Suprapubic skin (tissue), 4 donors: ENCODE measurements at regions not wholly inside any gene's neighbourhood (a gene's known extent, or its start where the extent isn't known, plus 50 kb on each side); places are given as distances from the start of the nearest gene placed in this dataset.

Source experiments
- DNase-seq, 2 donors: peaks; one replicate each; pipeline ENCODE4 v3.0.0-alpha.2; 2019; ENCODE audit warnings: low spot score in 2 of 2
- H3K27ac ChIP-seq: fragments of 200-600 bp; sonication (generic); one replicate; pipeline ENCODE4 v1.5.1; 2019
- H3K27me3 ChIP-seq: fragments of 200-600 bp; sonication (generic); one replicate; pipeline ENCODE4 v1.5.1; 2019
- H3K36me3 ChIP-seq: fragments of 200-600 bp; sonication (generic); one replicate; pipeline ENCODE4 v1.5.1; 2019
- H3K4me1 ChIP-seq: fragments of 200-600 bp; sonication (generic); one replicate; pipeline ENCODE4 v1.5.1; 2019
- H3K4me3 ChIP-seq: fragments of 200-600 bp; sonication (generic); one replicate; pipeline ENCODE4 v1.5.1; 2019; ENCODE audit warnings: mild to moderate bottlenecking
- H3K9me3 ChIP-seq: fragments of 200-600 bp; sonication (generic); one replicate; pipeline ENCODE4 v1.5.1; 2019
- EP300 ChIP-seq: sonication (generic); formaldehyde crosslinking; IDR thresholded peaks from one replicate; pipeline ENCODE4 v1.6.1; 2017; ENCODE audit warnings: antibody characterized with exemption
- POLR2A ChIP-seq, 2 donors: fragments of 450-650 bp; IDR thresholded peaks; one replicate each; pipeline ENCODE4 v1.6.1; 2017; ENCODE audit warnings: antibody characterized with exemption in 2 of 2, mild to moderate bottlenecking in 2 of 2, moderate library complexity in 2 of 2
- POLR2AphosphoS5 ChIP-seq, 3 donors: sonication (generic); formaldehyde crosslinking; IDR thresholded peaks; one replicate each; pipeline ENCODE4 v1.6.1; 2017; ENCODE audit warnings: antibody characterized with exemption in 3 of 3
- WGBS: methylation state at CpG from one replicate; pipeline ENCODE4 v1.1.5; 2018; 5-methylcytosine and 5-hydroxymethylcytosine counted together
- TF ChIP-seq, protein P1 (sequence below), 2 donors: fragments of 200-600 bp in 1 of 2; fragments of 450-650 bp in 1 of 2; sonication (generic) in 1 of 2; IDR thresholded peaks; one replicate each; pipeline ENCODE4 v1.5.1; 2016 to 2019; ENCODE audit warnings: antibody characterized with exemption in 2 of 2, mild to moderate bottlenecking in 1 of 2, moderate library complexity in 1 of 2

- no peak overlapping the region for H3K27ac ChIP-seq
- H3K27me3 ChIP-seq, result no peaks in the 10 kb centered on the region
- no peak overlapping the region for H3K4me3 ChIP-seq
- no peak for TF ChIP-seq POLR2A (IDR thresholded peaks at IDR 0.05)
- TF ChIP-seq, protein P1, sequence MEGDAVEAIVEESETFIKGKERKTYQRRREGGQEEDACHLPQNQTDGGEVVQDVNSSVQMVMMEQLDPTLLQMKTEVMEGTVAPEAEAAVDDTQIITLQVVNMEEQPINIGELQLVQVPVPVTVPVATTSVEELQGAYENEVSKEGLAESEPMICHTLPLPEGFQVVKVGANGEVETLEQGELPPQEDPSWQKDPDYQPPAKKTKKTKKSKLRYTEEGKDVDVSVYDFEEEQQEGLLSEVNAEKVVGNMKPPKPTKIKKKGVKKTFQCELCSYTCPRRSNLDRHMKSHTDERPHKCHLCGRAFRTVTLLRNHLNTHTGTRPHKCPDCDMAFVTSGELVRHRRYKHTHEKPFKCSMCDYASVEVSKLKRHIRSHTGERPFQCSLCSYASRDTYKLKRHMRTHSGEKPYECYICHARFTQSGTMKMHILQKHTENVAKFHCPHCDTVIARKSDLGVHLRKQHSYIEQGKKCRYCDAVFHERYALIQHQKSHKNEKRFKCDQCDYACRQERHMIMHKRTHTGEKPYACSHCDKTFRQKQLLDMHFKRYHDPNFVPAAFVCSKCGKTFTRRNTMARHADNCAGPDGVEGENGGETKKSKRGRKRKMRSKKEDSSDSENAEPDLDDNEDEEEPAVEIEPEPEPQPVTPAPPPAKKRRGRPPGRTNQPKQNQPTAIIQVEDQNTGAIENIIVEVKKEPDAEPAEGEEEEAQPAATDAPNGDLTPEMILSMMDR (IDR thresholded peaks at IDR 0.05), result peak in 1 of 2 donors; percentile 84
- no peak for DNase-seq
- H3K36me3 ChIP-seq, result no peaks in the 10 kb centered on the region
- H3K9me3 ChIP-seq, result no peaks in the 10 kb centered on the region
- 60% methylated on average over 2 of the region's 2 CpGs for WGBS
- no peaks in the 10 kb centered on the region for H3K4me1 ChIP-seq
These were observed 135.1 kb upstream of the RASGRP1 start for GRCh38 chr15:38699633-38700230.

- H3K27me3 ChIP-seq, result no peaks in the 10 kb centered on the region
- H3K36me3 ChIP-seq, result no peaks in the 10 kb centered on the region
- no peak for DNase-seq
- no peak overlapping the region for H3K4me3 ChIP-seq
- H3K9me3 ChIP-seq, result no peaks in the 10 kb centered on the region
- TF ChIP-seq POLR2AphosphoS5 (IDR thresholded peaks at IDR 0.05), result no peak
- TF ChIP-seq POLR2A (IDR thresholded peaks at IDR 0.05), result no peak
- TF ChIP-seq, protein P1 (IDR thresholded peaks at IDR 0.05), result no peak
- no peak for TF ChIP-seq EP300
- 88% methylated on average over 5 of the region's 5 CpGs for WGBS
- no peaks in the 10 kb centered on the region for H3K4me1 ChIP-seq
- no peak overlapping the region for H3K27ac ChIP-seq
These were observed 136.5 kb upstream of the RASGRP1 start for GRCh38 chr15:38701149-38701548.

GRCh38 chr15:38702178-38702912 is 137.7 kb upstream of the RASGRP1 start:
- H3K27ac ChIP-seq, result no peak overlapping the region
- H3K27me3 ChIP-seq, result no peaks in the 10 kb centered on the region
- H3K4me1 ChIP-seq, result no peaks in the 10 kb centered on the region
- H3K4me3 ChIP-seq, result no peak overlapping the region
- no peaks in the 10 kb centered on the region for H3K9me3 ChIP-seq
- TF ChIP-seq EP300, result no peak
- TF ChIP-seq POLR2A (IDR thresholded peaks at IDR 0.05), result no peak
- TF ChIP-seq POLR2AphosphoS5 (IDR thresholded peaks at IDR 0.05), result no peak
- TF ChIP-seq, protein P1 (IDR thresholded peaks at IDR 0.05), result no peak
- DNase-seq, result no peak
- WGBS, result 64% methylated on average over 3 of the region's 3 CpGs
- H3K36me3 ChIP-seq, result no peaks in the 10 kb centered on the region

GRCh38 chr15:38705436-38706219 is 141.0 kb upstream of the RASGRP1 start:
- TF ChIP-seq, protein P1 (IDR thresholded peaks at IDR 0.05), result no peak
- no peak for TF ChIP-seq POLR2A (IDR thresholded peaks at IDR 0.05)
- no peak for TF ChIP-seq EP300
- no peak for TF ChIP-seq POLR2AphosphoS5 (IDR thresholded peaks at IDR 0.05)
- Histone ChIP-seq H3K9me3 (no peaks in the 10 kb centered on the region), H3K4me1 (no peaks in the 10 kb centered on the region), H3K4me3 (no peak overlapping the region), H3K36me3 (no peaks in the 10 kb centered on the region), H3K27me3 (no peaks in the 10 kb centered on the region), H3K27ac (no peak overlapping the region)
- no peak for DNase-seq
- 40% methylated on average over 11 of the region's 11 CpGs for WGBS

- DNase-seq, result no peak
- Histone ChIP-seq H3K4me1 (no peaks in the 10 kb centered on the region), H3K4me3 (no peak overlapping the region), H3K9me3 (no peaks in the 10 kb centered on the region), H3K27ac (no peak overlapping the region), H3K27me3 (no peaks in the 10 kb centered on the region), H3K36me3 (no peaks in the 10 kb centered on the region)
- WGBS, result 59% methylated on average over 5 of the region's 5 CpGs
- TF ChIP-seq, protein P1 (IDR thresholded peaks at IDR 0.05), result no peak
- TF ChIP-seq POLR2A (IDR thresholded peaks at IDR 0.05) (no peak), POLR2AphosphoS5 (IDR thresholded peaks at IDR 0.05) (no peak), EP300 (no peak)
These were observed 142.3 kb upstream of the RASGRP1 start for GRCh38 chr15:38706956-38707355.
